ENCODE measurements at regions not wholly inside any gene's neighbourhood (a gene's known extent, or its start where the extent isn't known, plus 50 kb on each side); places are given as distances from the start of the nearest gene placed in this dataset.

DNA sequence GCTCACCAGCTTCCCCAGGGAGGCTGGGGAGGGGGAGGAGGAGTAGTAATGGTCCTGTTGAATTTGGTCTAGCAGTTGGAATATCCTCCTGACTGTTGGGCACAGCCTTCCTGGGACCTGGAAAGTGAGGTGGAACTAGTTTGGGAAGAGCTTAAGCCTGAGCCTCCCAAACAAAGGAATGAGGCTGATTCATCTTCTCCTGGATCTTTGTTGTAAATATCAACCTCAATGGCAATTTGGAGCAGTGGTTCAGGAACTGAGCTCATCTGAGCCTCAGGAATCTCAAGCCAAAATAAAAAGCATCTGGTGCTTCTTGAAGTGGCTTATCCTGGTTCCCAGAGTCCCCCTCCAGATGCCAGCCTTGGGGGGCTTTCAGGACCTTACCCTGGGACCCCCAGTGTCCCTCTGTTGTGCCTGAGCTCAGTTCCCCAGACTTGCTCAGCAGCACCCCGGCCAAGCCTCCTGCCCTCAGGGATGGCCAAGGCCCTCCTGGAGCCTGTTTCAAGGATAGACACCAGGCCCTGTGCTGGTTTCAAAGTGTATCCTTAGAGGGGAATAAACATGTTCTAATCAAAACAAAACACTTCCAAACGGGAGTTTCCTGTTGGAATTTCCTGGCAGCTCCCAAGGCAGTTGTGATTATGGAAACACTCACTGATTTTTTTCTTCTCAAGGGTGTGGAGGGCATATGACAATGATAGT, 112.6 kb downstream of the DDX1 start:
- H2AFZ ChIP-seq (ENCODE audit: low read depth, low read length): no peak overlapping the region
- H3F3A ChIP-seq (ENCODE audit: insufficient read depth, low read length, poor library complexity, severe bottlenecking): no peaks in the 10 kb centered on the region
- no peak overlapping the region for H3K27ac ChIP-seq (ENCODE audit: low read length)
- no peak overlapping the region for H3K4me3 ChIP-seq (ENCODE audit: low read length)
- no peak overlapping the region for H3K4me2 ChIP-seq (ENCODE audit: low read length)
- H3K9ac ChIP-seq (ENCODE audit: low read length): no peak overlapping the region
- no peak for TF ChIP-seq RAD21 (conservative IDR thresholded peaks at IDR 0.05)
- TF ChIP-seq CTCF (IDR thresholded peaks at IDR 0.05; ENCODE audit: poor library complexity, severe bottlenecking): no peak
- TF ChIP-seq SMC3 (conservative IDR thresholded peaks at IDR 0.05; ENCODE audit: poor library complexity): no peak
- TF ChIP-seq, protein P1, sequence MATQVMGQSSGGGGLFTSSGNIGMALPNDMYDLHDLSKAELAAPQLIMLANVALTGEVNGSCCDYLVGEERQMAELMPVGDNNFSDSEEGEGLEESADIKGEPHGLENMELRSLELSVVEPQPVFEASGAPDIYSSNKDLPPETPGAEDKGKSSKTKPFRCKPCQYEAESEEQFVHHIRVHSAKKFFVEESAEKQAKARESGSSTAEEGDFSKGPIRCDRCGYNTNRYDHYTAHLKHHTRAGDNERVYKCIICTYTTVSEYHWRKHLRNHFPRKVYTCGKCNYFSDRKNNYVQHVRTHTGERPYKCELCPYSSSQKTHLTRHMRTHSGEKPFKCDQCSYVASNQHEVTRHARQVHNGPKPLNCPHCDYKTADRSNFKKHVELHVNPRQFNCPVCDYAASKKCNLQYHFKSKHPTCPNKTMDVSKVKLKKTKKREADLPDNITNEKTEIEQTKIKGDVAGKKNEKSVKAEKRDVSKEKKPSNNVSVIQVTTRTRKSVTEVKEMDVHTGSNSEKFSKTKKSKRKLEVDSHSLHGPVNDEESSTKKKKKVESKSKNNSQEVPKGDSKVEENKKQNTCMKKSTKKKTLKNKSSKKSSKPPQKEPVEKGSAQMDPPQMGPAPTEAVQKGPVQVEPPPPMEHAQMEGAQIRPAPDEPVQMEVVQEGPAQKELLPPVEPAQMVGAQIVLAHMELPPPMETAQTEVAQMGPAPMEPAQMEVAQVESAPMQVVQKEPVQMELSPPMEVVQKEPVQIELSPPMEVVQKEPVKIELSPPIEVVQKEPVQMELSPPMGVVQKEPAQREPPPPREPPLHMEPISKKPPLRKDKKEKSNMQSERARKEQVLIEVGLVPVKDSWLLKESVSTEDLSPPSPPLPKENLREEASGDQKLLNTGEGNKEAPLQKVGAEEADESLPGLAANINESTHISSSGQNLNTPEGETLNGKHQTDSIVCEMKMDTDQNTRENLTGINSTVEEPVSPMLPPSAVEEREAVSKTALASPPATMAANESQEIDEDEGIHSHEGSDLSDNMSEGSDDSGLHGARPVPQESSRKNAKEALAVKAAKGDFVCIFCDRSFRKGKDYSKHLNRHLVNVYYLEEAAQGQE (IDR thresholded peaks at IDR 0.05; ENCODE audit: borderline replicate concordance): no peak
- TF ChIP-seq MXI1 (conservative IDR thresholded peaks at IDR 0.05; ENCODE audit: poor library complexity, severe bottlenecking): no peak
- H3K9me3 ChIP-seq (ENCODE audit: low read length): no peaks in the 10 kb centered on the region
- H3K79me2 ChIP-seq (replicated peaks; ENCODE audit: insufficient read depth, low read length): no peaks in the 10 kb centered on the region
- H3K27me3 ChIP-seq (ENCODE audit: insufficient read depth, low read depth, low read length): no peaks in the 10 kb centered on the region
- no peaks in the 10 kb centered on the region for H3K36me3 ChIP-seq (ENCODE audit: insufficient read depth, low read length)
- no peaks in the 10 kb centered on the region for H4K20me1 ChIP-seq (ENCODE audit: insufficient read depth)
- H3K9me2 ChIP-seq (ENCODE audit: insufficient read depth, low read length): no peaks in the 10 kb centered on the region

DNA sequence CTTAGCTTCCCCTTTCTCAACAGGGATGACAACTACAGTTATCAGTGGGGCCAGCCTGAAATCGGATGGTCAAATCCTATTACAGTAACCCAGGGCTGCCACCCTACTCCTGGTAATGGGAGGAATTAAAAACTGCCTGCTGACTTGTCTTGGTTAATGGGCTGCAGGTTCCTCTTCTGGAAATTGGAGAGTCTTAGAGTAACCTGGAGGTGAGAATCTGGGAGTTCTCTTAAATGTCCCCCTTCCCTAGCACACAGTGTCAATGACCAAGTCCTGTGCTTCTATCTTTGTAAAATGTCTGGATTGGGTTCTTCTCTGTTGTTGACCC, 113.1 kb downstream of the DDX1 start:
- Histone ChIP-seq H3K9me3 (ENCODE audit: low read length) (no peaks in the 10 kb centered on the region), H3F3A (ENCODE audit: insufficient read depth, low read length, poor library complexity, severe bottlenecking) (no peaks in the 10 kb centered on the region), H3K79me2 (replicated peaks; ENCODE audit: insufficient read depth, low read length) (no peaks in the 10 kb centered on the region), H2AFZ (ENCODE audit: low read depth, low read length) (no peak overlapping the region), H3K4me2 (ENCODE audit: low read length) (no peak overlapping the region), H3K9ac (ENCODE audit: low read length) (no peak overlapping the region), H4K20me1 (ENCODE audit: insufficient read depth) (no peaks in the 10 kb centered on the region), H3K9me2 (ENCODE audit: insufficient read depth, low read length) (no peaks in the 10 kb centered on the region), H3K36me3 (ENCODE audit: insufficient read depth, low read length) (no peaks in the 10 kb centered on the region), H3K27me3 (ENCODE audit: insufficient read depth, low read depth, low read length) (no peaks in the 10 kb centered on the region), H3K27ac (ENCODE audit: low read length) (no peak overlapping the region), H3K4me3 (ENCODE audit: low read length) (no peak overlapping the region)
- TF ChIP-seq CTCF (IDR thresholded peaks at IDR 0.05; ENCODE audit: poor library complexity, severe bottlenecking) (no peak), POLR2AphosphoS5 (IDR thresholded peaks at IDR 0.05) (no peak), SMC3 (conservative IDR thresholded peaks at IDR 0.05; ENCODE audit: poor library complexity) (no peak), MXI1 (conservative IDR thresholded peaks at IDR 0.05; ENCODE audit: poor library complexity, severe bottlenecking) (no peak), EP300 (conservative IDR thresholded peaks at IDR 0.05; ENCODE audit: poor library complexity, severe bottlenecking) (no peak), TAF1 (IDR thresholded peaks at IDR 0.05; ENCODE audit: low read depth) (no peak), EZH2 (IDR thresholded peaks at IDR 0.05; ENCODE audit: borderline replicate concordance, insufficient read depth, low read length, poor library complexity, severe bottlenecking) (no peak), RAD21 (conservative IDR thresholded peaks at IDR 0.05) (no peak)
- TF ChIP-seq, protein P1 (IDR thresholded peaks at IDR 0.05; ENCODE audit: borderline replicate concordance): no peak
